HG02610 (cell line): ENCODE measurements at regions not wholly inside any gene's neighbourhood (a gene's known extent, or its start where the extent isn't known, plus 50 kb on each side); places are given as distances from the start of the nearest gene placed in this dataset.
"Not testable (repeated sequence)": the region's sequence is repeated elsewhere in the genome, so short reads cannot be mapped to it uniquely, and the experiment has no call there.

Experiments used
- ATAC-seq: cut with Tn5 transposase; IDR thresholded peaks from one replicate; pipeline ENCODE4 v1.9.1; 2021; ENCODE audit warnings: mild to moderate bottlenecking, moderate library complexity; ENCODE audit not compliant: unreplicated experiment

DNA sequence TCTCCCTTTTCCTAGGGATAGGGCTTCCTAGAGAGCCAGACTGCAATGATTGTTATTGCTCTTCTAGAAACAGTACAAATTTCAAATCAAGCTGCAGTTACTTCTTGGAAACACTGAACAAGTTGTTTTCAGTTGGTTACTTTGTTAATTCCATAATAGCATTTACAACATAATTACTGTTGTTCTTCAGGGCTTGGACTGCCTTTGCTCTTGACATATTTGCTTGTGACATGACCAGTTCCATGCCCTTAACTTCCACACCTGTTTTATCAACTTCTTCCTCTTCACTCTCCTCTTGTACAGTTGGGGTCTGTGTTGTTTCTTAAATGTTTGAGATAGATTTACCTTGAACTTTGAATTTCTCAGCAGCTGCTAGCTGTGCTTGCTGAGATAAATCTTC lies 104.4 kb downstream of the SEC23IP start:
- ATAC-seq: no peak

DNA sequence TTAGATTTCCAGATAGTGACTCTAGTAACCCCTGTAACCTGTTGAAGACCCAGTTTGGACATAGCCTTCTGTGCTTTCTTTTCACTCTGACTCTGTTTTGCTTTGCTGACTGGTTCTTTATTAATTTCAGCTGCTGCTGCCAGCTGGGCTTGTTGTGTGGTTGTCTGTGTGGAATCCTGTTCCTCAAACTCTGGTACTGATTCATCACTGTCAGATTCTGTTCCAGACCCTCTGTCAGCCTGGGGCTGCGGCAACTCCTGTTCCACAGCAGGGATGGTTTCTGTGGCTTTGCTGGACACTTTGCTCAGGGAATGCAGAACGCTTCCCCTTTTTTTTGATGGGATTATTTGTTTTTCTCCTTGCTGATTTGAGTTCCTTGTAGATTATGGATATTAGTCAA lies 104.9 kb downstream of the SEC23IP start:
- ATAC-seq: no peak

DNA sequence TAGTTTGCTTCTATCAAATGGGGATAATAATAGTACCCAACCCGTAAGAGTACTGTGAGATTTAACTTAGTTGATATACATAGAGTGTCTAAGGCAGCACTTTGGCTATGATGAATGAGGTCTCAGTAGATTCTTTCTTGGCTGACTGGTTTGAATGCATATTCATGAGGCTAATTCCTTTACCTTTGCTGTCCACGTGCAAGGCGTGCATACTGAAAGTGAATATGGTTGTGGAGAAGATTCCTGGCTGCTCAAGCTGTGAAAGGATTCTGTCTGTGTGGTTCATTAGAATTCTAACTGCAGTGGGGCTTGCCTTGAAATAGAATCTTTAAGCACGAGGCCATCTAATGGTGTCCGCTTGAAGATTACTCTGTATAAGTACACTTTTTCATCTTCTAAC lies 110.3 kb downstream of the SEC23IP start:
- no peak for ATAC-seq

DNA sequence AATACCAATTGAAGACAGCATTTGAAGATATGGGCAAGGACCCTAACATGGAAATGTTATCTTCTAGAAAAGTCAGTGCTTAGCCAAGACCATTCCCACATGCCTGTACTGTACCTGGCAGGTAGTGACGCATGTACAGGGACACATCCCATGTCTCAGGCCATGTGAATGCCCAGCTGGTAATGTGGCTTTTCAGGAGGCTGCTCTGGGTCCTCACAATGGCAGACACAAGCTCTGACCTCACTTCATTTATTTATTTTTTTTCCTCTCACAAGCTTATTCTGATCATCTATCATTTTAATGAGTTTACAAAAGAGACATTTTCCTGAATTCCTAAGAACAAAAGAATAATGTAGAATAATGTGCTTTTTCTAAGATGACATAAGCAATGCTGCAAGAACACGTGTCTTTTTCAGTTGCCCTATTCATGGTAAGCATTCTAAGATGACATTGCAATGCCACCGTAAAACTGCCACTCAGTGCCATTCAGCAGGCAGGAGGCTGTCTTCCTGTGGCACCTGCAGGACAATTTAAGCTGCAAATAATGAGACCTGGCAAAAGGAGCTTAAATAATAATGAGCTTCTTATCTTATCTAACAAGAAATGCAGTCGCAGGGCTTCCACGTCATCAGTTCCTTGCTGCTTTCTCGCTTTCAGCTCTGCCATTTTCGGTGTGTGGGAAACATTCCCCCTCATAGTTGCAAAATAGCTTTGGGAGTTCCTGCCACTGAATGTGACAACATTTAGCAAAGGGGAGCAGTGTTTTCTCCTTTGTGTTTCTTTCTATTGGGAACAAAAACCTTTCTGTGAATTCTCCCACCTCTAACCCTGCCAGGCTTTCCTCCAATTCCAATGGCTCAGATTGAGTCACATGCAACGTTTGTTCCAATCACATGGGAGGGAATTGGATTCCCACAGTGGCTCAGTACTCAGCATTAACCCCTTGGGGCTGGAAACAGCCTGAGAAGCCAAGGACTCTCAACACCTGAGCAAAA lies 113.0 kb downstream of the SEC23IP start:
- ATAC-seq: no peak

DNA sequence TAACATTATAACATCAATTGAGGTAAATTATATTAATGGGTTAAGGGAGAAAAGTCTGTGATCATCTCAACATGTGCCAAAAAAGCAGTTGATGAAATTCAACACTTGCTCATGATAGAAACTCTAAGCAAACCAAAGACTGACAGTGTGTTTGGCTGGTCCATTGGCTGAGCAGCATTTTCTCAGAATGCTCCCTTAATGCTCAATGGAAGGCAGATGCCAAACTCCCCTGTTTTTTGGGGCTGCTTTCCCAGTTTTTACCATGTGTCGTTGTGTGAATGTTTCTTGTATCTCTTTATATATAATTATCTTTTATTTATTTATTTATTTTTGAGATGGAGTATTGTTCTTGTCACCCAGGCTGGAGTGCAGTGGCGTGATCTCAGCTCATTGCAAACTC lies 114.7 kb downstream of the SEC23IP start:
- ATAC-seq: no peak

DNA sequence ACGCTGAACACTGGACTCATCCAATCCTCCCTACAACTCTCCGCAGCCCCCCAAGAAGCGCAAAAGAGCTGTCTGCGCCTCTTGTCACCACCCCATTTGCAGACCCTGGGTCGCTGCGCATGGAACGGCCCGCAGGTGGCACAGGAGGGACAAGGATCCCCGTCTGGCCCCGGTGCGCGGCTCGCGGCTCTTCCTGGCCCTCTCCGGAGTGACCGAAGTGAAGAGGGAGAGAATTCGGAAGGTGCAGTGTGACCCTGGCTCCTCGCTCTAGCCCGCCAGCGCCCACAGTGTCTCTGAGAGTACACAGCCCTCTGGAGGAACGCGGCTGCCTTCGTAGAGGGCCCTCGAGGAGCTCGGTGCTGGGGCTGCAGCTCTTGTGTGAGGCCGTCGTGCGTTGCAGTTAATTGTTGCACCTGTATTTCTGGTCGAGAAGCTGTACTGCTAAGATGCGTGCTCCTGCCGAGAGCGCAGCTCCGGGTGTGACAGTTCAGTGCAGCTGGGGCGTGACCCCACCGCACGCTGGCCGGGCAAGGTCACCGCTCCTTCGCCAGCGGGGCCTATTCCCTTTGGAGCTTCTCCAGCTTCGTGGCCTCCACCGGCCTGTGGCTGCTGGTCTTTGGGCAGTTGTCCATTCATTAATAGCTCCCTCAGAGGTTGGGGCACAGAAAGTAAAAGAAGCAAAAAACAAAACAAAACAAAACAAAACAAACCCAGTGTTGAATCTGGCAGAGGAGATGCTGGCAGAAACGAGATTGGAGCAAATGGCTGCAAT lies 119.0 kb downstream of the SEC23IP start:
- no peak for ATAC-seq

DNA sequence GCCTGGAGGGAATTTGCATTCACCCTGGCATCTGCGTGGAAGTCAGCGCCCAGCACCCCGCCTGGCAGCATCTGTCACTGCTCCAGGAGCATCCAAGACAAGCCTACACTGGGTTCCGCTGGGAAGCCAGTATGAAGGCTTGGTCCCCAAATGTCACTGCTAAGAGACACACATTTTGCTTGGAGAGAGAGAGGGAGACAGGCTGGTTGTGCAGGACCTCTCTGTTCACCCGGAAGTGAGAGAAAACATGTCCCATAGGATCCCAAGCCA lies 119.5 kb downstream of the SEC23IP start:
- no peak for ATAC-seq

DNA sequence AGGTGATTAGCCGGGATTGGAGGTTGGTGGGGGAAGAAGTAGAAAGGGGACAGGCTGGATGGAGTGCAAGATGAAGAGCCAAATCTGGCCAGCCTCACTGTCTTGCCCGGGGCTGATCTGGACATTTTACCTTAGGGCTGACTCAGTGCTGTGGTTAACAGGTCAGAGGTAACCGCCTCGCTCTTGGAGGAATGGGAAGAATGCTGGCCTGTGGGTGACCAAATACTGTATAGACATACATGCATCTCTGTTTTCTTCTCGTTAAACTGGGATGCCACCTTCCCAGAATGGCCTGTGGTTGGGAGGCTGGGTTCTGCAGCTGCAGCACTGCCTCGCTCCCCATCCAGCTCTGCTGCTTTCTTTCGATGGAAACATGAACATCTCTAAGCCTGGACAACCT lies 120.0 kb downstream of the SEC23IP start:
- no peak for ATAC-seq

DNA sequence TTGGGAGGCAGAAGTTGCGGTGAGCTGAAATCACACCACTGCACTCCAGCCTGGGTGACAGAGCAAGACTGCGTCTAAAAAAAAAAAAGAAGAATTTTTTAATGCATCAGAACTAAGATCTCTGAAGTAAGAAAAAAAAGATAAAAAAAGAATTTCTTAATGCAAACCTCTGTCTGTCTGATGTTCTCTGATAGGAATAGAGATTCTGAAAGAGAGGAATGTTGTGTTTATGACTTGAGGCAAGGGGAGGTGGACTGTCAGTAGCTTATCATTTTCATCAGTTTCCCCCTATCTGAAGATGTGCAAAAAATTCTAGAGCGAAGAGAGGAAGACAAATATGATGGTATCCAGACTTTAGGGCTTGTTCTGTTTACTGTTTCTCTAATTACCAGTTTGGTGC lies 121.5 kb downstream of the SEC23IP start:
- ATAC-seq: no peak

DNA sequence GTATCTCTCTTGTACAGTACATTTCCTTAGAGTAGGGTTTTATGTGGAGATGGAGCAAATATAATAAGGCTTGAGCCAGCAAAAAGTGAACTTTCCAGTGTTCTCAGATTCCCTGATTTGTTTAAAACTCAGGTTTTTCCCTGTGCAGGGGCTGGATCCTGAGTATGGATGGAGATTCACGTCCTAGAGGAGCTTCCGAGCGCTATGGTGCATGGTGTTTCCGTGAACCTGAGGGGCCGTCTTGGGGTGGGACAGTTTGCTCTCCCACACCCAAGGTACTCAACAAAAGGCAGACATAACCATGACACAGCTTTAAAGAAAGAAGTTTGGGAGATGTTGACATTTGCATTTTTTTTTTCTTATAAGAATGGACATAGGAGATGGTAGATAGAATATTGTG lies 122.5 kb downstream of the SEC23IP start:
- no peak for ATAC-seq

DNA sequence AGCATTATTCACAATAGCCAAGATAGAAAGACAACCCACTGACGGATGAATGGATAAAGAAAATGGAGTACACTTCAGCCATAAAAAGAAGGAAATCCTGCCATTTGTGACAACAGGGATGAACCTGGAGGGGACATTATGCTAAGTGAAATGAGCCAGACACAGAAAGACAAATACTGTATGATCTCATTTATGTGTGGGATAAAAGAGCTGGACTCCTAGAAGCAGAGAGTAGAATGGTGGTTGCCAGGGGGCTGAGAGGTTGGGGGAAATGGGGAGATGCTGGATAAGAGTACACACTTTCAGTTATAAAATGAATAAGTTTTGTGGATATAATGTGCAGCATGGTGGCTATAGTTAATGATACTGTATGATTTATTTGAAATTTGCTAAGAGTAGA lies 124.4 kb downstream of the SEC23IP start:
- no peak for ATAC-seq

DNA sequence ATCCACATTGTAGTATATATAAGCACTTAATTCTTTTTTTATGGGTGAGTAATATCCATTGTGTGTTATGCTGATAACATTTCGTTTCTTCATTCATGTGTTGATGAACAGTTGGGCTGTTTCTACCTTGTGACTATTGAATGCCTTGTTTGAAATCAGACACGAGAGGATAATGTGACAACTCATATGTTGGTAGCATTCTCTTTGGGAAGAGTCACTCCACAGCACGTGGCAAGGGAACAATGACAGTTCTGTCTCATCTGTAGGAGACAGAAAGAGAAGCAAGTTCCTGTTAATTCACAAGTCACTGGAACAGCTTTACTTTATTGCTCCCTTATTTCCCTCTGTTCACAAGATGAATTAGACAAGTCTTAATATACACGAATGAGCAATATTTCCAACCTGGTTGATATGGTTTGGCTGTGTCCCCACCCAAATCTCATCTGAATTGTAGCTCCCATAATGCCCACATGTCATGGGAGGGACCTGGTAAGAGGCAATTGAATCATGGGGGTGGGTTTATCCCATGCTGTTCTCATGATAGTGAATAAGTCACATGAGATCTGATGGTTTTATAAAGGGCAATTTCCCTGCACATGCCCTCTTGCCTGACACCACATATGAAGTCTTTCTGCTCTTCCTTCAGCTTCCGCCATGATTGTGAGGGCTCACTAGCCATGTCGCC lies 125.3 kb downstream of the SEC23IP start:
- ATAC-seq: no peak

DNA sequence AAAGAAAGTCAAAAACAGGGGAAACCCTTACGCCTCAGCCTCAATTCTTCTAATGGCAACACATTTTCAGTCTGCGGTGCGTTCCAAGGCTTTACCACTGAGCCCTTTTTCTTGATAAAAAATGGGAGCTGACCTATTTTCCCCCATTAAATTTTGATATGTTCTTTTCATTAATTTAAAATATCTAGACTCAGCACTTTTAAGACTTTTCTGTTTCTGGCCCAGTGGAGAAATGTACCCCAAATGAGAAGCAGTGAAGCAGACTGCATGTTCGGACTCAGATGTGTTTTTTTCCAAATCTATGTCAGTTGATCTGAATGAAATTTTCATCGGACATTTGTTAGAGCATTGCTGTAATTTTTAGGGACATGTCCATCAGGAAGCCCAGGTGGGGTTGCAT lies 126.2 kb downstream of the SEC23IP start:
- no peak for ATAC-seq

DNA sequence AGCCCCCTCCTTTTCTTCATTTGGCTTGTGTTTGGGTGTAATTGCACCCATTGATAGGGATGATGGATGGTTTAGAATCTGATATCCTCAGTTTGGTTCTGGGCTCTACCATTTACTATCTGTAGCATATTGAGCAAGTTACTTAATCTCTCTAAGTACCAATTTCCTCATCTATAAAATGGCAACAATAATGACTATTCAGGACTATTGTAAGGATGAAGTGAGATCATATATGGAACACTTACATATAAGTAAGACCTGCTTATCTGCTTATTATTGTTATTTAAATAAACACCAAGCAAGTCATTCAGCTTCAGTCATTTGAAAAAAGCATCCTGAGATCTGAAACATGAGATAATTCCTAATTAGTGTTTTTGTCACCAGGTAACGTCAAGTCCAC lies 127.0 kb downstream of the SEC23IP start:
- no peak for ATAC-seq

DNA sequence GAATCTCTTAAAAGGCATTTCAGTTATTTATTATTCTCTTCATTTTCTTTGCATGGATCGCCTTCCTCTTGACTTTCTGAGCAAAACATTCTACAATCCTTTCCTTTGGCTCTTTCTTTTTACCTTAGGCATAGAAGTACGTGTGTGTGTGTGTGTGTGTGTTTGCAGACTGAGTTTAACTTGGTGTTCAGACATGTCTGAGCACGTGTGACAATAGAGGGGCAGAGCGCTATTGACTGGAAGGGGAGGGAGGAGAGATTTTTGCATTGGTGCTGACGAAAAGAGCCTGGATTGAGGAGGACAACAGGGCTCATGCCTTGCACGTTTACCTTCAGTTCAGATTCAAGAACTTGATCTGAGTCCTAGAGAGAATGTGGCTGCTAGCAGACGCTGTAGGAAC lies 129.8 kb downstream of the SEC23IP start:
- ATAC-seq: no peak

DNA sequence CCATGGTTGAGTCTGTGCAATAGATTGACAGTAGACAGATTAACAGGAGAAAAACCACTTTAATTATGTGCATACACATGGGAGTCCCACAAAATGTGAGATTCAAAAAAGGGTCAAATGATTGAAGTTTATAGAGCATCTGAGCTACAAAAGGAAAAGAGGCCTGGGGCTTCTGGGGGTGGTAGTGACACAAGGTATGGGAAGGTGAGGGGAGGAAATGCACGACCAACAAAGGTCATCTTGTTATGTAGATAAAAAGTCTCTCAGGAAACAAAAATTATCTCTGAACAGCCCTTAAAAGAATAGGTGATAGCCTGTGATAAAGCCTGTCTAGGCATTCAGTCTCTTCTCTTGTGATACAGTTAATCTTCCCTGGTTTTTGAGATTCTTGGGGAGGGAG lies 141.7 kb downstream of the SEC23IP start:
- ATAC-seq: no peak

DNA sequence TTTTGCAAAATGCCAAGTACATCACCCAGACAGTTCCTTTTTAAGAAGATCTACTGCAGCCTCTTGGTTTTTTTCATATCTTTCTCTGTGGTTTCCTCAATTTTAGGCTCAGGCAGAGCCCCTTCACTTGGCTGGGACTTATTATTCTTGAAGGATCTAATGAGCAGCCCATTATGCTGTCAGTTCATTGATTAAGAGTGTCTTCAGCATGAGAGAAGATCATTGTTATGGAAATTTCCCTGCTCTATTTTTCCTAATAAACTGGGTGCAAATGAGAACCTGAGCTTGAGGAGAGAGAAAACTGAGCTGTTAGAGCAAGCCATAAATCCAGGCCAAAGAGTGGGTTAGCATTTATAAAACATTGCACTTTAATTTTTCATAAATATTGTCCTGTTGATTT lies 146.5 kb downstream of the SEC23IP start:
- no peak for ATAC-seq

DNA sequence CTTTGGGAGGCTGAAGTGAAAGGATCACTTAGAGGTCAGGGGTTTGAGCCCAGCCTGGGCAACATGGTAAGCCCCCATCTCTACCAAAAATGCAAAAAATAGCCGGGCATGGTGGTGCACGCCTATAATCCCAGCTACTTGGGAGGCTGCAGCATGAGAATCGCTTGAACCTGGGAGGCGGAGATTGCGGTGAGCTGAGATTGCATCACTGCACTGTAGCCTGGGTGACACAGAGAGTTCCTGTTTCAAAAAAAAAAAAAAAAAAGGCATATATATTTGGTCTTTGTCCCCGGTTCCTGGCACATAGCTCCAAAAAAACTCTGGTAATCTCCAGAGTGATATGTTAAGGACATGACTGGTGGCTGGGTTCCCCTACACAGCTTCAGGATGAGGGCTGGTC lies 147.3 kb downstream of the SEC23IP start:
- no peak for ATAC-seq

DNA sequence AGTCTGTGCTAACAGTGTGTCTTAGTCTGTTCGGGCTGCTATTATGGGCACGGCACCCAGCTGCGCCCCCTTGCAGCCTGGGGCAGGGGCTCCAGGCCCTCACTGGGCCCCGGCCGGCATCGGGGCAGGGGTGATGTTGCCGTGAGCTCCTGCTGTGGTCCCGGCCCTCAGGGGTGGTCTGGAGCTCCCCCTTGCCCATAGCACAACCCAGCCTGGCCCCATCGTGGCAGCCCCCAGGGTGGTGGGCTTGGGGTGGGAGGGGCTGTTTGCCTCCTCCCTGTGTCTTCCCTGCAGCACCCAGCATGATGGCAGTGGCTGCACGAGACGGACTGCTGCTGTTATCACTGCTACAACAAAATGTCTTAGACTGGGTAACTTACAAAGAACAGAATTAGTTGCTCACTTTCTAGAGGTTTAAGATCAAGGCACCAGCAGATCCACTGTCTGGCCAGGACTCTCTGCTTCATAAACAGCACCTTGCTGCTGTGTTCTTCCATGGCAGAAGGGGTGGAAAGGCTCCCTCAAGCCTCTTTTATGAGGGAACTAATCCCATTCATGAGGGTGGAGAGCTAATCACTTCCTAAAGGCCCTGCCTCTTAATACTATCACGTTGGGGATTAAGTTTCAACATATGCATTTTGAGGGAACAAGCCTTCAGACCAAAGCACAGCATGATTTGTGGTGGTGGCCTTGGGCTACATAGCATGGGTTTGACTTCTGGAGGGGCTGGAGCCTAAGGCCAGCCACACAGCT lies 149.5 kb downstream of the SEC23IP start:
- ATAC-seq: no peak

DNA sequence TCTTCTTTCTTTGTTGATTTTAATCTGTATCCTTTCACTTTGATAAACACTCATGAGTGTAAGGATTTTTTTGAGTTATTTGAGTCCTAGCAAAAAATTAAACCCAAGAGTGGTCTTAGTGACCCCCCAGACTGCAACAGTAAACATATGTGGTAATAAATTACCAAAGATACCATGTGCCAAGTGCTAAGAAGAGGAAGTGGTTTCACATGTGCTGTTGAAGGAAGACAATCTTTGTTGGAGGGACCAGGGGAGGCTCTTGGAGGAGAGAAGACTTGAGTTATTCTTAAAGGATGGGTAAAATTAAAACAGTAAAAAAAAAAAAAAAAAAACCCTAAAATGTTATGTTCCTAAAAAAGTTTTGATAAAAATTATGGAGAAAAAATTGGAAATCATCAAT lies 150.2 kb downstream of the SEC23IP start:
- no peak for ATAC-seq

DNA sequence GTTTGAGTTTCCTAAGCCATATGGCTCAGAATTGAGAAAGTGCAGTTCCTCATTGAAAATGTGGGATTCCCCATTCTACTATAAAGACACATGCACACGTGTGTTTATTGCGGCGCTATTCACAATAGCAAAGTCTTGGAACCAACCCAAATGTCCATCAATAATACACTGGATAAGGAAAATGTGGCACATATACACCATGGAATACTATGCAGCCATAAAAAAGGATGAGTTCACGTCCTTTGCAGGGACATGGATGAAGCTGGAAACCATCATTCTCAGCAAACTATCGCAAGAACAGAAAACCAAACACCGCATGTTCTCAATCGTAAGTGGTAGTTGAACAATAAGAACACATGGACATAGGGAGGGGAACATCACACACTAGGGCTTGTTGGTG lies 154.8 kb downstream of the SEC23IP start:
- ATAC-seq: not testable (repeated sequence)
